ENCODE measurements at regions not wholly inside any gene's neighbourhood (a gene's known extent, or its start where the extent isn't known, plus 50 kb on each side); places are given as distances from the start of the nearest gene placed in this dataset.
"Not testable (repeated sequence)": the region's sequence is repeated elsewhere in the genome, so short reads cannot be mapped to it uniquely, and the experiment has no call there.

DNA sequence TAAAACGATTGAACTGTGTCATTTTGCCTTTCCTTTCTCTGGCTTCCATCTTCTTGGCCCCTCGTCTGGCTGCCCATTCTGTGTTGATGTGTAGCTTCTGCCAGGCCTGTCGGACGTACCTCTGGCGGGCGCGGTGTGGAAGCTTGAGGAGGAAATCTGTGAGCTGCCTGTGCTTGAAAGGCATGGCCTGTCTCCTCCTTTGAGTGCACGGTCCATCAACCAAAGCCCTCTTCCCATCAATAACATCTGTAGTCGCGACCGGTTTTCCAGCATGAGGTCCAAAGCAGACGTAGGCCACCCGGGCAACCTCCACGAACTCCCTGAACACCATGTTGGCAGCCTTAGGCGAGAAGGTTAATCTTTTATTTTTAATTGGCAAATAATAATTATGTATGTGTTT is 202.7 kb downstream of the CRLF2 start:
- DNase-seq = no peak

DNA sequence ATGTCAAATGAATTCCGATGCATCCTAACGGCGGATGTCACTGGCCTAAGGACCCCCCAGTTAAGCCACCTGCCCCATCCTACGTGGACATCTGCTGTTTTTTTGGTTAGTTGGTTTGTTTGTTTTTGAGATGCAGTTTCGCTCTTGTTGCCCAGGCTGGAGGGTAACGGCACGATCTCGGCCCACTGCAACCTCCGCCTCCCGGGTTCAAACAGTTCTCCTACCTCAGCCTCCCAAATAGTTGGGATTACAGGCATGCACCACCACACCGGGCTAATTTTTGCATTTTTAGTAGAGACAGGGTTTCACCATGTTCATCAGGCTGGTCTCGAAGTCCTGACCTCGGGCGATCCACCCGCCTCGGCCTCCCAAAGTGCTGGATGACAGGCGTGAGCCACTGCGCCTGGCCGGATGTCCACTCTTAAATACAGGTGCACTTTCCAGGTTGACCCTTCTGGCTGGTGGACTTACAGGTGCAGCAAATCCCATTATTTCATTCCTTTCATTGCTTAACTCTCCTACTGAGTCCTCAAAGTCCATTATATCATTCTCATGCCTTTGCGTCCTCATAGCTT is 206.2 kb downstream of the CRLF2 start:
- no peak for DNase-seq

DNA sequence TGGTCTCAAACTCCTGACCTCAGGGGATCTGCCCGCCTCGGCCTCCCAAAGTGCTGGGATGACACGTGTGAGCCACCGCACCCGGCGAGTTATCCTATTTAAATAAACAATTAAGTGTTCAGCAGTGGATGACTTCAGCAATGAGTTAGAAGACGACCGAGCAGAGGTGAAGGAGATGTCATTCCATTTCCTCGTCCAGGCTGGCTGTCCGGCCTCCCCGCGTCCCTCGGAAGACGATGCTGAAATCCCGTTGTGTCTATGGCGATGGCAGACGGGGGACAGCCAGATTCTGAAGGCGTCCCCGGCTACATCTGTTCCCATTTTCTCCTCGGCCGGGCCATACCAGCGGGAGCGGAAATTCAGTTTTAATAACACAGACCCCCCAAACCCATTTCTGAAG is 209.8 kb downstream of the CRLF2 start:
- no peak for DNase-seq

DNA sequence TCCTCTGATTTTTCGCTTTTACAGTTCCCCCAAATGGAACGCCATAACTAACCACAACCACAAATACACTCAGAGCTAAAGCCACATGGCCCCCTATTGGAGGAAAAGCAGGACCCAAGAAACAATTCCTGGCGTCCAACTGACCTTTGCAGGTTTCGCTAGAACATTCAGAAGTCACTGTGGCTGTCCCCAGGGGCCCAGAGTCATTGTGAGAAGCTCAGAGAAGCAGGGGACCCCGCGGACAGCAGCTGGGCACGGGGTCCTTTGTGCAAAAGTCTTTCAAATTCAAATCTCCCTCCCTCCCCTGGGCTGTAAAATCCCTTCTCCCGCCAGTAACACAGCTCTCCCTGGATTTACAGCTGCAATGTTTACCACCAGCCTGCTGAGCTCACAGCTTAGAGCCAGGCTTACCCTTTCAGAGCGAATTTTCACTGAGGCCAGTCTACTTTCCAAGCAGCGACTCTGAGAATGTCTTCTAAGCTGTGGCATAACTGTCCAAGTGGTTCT is 214.8 kb downstream of the CRLF2 start:
- DNase-seq = no peak

DNA sequence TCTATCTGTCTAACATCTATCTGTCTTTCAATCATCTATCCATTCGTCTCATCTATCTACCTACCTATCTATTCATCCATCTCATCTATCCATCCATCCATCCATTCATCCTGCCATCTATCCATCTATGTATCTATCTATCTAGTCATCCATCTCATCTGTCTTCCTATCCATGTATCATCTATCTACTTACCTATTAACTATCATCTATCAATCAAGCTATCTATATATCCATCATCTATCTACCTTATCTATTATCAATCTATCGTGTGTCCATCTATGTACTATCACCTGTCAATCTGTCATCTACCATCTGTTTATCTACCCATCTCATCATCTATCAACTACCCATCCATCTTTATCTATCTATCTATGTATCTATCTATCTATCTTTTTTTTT is 217.7 kb downstream of the CRLF2 start:
- no peak for DNase-seq

DNA sequence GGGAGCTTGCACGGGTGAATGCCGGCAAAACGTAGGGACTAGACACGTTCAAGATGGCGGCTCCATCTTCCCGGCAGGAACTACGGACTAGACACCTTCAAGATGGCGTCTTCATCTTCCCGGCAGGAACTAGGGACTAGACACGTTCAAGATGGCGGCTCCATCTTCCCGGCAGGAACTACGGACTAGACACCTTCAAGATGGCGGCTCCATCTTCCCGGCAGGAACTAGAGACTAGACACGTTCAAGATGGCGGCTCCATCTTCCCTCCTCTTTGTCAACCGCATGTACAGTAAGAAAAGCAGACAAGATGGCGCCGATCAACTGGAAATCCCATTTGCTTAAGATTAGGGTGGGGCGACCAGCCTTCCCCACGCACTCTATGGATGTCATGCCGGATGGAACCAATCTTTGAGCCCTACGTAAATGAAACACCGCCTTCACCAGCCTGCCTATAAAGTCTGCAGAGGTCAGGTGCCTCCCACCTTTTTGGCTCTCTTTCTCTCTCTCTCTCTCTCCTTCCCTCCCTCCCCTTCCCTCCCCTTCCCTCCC is 222.4 kb downstream of the CRLF2 start:
- DNase-seq = peak; percentile 69

DNA sequence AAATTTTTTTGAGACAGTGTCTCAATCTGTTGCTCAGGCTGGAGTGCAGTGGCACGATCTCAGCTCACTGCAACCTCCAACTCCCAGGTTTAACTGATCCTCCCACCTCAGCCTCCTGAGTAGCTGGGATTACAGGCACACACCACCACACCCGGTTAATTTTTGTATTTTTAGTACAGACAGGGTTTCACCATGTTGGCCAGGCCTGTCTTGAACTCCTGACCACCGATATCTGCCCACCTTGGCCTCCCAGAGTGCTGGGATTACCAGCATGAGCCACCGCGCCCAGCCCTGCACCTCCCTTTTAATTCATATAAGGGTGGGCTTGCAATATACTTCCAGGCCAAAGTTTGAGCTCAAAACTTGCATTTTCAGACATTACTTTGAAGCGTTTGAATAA is 223.9 kb downstream of the CRLF2 start:
- not testable (repeated sequence) for DNase-seq

DNA sequence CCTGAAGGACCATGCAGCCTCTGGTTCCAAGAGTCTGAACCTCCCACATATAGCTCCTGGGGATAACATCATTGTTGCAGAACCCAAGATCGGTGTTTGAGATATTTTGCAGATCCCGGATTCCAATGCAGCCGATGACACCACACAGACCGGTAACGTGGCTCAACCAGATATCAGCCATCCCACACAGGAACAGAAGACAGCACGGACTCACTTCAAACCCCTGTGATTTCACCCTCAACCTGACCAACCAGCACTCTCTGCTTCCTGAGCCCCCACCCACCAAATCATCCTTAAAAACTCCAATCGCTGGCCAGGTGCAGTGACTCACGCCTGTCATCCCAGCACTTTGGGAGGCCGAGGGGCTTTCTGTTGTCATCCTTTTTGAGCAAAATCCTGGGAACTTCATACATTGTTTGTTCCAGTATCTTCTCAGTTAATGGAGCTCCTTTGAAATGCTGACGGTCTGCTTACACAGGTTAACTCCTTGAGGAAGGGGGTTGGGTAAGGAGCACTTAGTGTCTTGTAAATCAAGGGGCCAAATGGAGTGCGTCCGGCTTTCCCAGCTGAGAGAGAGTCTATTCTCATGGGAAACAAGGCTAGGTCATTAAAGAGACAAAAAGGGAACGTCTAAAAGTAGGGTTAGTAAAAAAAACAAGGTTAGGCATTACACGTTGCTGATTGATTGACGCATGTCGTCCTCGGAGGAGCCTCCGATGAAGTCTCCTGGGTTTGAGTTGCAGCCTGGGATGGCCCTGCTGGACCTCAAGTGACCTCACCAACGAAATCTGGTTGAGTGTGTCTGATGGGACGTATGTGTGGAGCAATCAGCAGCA is 230.4 kb downstream of the CRLF2 start:
- DNase-seq = no peak

DNA sequence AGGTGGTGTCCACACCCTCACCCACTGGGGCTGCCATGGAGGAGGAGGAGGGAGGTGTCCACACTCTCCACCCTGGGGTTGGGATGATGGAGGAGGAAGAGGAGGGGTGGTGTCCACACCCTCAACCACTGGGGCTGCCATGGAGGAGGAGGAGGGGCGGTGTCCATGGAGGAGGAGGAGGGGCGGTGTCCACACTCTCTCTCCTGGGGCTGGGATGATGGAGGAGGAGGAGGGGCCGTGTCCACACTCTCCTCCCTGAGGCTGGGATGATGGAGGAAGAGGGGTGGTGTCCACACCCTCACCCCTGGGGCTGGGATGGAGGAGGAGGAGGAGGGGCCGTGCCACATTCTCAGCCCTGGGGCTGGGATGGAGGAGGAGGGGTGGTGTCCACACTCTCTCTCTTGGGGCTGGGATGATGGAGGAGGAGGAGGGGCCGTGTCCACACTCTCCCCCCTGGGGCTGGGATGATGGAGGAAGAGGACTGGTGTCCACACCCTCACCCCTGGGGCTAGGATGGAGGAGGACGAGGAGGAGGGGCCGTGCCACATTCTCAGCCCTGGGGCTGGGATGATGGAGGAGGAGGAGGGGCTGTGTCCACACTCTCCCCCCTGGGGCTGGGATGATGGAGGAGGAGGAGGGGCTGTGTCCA is 231.7 kb downstream of the CRLF2 start:
- no peak for DNase-seq

DNA sequence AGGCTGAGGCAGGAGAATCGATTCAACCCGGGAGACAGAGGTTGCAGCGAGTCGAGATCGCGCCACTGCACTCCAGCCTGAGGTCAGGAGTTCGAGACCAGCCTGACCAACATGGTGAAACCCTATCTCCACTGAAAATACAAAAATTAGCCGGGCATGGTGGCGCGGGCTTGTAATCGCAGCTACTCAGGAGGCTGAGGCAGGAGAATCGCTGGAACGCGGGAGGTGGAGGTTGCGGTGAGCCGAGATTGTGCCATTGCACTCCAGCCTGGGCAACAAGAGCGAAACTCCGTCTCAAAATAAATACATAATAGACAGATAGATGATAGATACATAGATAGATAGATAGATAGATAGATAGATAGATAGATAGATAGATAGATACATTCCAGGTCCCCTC is 233.3 kb downstream of the CRLF2 start:
- not testable (repeated sequence) for DNase-seq

DNA sequence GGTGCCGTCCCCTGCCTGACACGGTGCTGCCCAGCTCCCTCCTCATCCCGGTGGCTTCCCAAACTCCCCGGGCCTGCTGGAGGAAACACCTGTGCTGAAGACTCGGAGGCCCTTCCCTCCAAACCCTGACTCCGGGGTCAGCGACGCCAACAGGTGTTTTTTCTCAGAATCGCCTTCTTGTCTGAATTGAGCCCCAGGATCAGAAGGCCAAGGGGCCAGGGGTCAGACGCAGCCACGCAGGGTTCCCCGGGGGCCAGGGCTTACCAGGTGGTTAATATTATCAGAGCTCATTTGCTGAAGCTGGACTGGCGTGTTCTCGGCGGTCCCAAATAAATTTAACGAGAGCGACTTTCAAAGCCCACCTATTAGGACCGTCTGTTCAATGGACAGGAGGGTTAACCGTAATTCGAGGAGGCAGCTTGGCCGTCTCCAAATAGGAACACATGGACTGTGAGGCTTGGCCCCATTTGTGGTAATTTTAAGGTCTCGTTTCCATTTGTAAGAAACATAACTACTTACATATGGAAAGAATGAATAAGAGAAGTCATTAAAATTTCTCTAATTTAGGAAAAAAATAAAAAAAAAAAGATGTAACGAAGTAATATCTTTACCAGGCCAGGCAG is 239.3 kb downstream of the CRLF2 start:
- no peak for DNase-seq

DNA sequence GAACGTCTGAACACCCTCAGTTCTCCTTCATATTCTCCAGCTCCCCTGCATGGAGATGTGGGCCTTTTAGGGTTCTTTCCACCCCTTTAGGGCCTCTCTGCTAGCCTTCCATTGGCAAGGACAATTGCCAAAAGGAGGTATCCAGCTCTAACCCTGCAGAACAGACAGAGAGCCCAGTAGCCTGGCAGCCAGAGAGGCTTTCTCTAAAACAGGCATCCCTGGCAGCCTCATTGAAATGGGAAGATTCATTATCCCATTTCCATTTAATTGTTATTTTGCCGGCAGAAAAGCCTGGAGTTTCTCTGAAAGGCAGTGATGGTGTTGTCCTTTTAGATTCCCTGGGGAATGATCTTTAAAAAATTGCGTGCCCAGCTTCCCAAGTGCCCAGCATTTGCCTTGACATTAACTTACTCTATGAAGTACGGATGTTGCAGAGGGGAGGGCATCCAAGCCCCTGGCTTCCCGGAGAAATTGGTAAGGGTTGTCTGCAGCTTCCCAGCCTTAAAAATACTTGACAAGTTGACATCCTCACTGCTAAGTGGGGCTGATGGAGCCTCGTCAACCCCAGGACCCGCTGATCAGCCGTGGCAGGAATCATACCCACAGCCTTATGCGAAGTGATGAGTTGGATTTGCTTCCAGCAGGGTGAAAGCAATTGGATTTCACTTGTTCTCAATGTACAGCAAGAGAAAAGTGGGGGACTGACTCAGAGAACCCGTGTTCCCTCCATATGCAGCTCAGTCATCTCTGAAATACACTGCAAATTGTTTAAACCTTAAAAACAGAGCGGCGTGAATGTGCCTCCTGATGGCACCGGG is 244.1 kb downstream of the CRLF2 start:
- DNase-seq = no peak

DNA sequence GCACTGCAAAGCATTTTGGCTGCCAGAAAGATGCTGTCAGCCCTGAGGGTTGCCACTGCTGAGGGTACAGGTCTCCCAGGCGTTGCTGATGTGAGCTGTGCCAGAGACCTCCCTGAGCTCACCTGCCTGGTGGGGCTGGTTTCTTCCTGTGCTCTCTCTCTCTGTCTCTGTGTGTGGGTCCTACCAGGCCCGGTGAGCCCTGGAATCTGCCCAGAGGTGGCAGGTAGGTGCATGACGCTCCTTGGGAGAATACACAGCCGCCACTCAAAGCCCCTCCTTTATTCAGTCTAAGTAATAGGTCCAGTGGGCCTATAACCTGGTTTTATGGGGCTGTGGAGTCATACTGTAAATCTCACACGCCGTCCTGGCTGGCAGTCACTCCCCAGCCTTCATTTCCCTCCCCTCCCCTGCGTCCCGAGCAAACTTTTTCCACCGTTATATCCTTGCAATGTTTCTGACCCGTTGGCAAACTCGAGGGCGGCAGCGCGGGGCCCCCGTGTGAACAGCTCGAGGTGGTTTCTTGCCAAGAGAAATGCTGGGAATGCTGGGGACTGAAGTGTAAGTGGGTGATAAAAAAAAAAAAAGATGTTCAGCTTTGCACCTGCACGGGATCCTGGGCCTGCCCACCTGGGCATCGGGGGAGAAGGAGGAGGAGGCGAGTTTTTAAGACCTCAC is 245.9 kb downstream of the CRLF2 start:
- no peak for DNase-seq

DNA sequence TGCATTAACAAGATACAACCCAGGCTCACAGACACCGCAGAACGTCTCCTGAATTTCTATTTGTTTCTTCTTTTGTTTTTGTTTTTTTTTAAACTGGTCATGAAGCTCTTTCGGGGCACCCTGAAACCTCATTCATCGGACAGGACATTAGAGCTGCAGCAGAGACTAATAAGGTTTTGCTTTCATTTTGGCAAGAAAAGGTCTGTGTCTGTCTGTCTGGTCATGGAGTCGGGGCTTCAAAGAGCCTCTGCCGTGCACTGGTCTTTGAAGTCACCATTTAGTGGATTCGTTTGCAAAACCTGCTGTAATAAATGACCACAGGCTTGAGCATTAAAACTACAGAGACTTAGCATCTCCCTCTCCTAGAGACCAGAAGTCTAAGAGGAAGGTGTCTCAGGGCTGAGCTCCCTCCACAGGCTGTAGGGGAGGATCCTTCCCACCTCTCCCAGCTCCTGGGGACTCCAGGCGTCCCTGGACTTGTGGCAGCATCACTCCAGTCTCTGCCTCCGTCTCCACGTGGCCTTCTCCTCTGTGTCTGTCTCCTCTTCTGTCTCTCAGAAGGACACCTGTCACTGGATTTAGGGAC is 247.5 kb downstream of the CRLF2 start:
- no peak for DNase-seq

DNA sequence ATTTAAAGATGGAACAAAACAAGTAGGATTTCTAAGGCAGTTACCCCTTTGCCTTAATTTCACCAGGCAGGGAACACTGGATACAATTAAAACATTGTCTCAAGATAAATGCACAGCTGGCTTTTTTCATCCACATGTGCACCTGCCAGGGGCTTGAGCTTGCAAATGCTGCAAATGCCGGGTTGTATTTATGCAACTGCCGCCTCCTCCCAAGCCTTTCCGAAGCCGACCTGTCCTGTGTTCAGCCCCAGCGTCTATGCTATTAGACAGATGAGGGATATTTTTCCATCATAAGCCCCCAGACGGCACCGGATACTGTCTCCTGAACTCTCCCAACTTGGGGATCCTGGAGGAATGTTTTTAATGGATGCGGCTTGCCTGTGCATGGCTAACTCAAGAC is 251.6 kb downstream of the CRLF2 start:
- no peak for DNase-seq

DNA sequence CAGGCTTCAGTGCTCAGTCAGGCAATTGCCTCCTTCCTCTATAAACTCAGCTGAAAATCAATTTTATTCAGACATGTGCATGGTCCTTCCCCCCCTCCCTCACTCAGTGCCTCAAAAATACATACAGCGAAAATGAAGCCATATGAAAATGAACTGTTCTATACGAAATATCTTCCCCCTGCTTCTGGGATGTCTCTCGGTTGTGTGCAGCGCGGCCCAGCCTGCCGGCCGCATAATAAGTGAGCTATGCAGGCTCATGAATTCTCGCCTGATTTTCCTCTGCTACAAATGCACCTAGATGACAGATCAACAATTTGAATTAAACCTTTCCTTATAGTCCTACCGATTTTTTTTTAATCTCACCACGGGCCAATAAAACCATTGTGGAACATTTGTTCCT is 252.9 kb downstream of the CRLF2 start:
- no peak for DNase-seq

DNA sequence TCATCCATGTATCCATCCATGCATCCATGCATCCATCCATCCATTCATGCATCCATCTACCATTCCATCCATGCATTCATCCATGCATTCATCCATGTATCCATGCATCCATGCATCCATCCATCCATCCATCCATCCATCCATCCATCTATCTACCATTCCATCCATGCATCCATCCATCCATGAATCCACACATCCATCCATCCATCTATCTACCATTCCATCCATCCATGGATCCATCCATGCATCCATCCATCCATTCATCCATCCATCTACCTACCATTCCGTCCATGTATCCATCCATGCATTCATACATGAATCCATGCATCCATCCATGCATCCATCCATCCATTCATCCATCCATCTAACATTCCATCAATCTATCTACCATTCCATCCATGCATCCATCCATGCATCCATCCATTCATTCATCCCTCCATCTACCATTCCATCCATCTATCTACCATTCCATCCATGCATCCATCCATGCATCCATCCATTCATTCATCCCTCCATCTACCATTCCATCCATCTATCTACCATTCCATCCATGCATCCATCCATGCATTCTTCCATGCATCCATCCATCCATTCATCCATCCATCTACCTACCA is 257.2 kb downstream of the CRLF2 start:
- not testable (repeated sequence) for DNase-seq

DNA sequence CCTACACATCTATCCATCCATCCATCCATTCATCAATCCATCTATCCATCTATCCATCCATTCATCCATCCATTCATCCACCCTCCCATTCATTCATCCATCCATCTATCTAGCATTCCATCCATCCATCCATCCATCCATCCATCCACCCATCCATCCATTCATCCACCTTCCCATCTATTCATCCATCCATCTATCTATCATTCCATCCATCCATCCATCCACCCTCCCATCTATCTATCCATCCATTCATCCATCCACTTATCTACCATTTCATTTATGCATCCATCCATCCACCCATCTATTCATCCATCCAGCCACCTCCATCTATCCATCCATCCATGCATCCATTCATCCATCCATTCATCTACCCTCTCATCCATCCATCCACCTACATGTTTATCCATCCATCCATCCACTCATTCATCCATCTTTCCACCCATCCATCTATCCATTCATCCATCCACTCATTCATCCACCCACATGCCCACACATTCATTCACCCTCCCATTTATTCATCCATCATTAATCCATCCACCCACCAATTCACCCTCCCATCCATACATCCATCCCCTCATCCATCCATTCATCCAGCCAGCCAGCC is 258.5 kb downstream of the CRLF2 start:
- no peak for DNase-seq

DNA sequence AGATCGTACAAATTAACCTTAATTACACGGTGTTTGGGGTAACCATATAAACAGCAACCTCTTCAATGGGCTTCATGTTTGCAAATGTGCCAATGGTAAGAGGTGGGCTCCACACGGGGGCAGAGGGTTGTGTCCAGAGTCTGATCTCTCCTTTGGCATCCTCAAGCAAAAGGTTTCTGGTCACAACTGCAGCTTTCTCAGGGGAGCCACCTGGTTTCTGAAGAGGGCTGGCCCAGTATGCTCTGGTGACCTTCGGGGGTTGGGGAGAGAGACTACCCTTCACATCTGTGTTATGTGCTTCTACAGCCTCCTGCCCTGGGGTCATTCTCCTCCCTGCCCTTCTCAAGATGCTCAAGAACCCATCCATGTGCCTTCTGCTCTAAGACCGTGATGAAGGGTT is 259.6 kb downstream of the CRLF2 start:
- no peak for DNase-seq

DNA sequence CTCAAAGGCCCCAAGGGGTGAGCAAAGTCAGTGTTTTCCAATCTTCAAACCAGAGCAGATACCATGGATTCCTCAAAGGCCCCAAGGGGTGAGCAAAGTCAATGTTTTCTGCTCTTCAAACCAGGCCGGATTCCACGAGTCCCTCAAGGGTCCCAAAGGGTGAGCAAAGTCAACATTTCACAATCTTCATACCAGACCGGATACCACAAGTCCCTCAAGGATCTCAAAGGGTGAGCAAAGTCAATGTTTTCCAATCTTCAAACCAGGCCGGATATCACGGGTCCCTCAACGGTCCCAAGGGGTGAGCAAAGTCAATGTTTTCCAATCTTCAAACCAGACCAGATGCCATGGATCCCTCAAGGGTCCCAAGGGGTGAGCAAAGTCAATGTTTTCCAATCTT is 265.2 kb downstream of the CRLF2 start:
- not testable (repeated sequence) for DNase-seq
